ENCODE measurements at regions not wholly inside any gene's neighbourhood (a gene's known extent, or its start where the extent isn't known, plus 50 kb on each side); places are given as distances from the start of the nearest gene placed in this dataset.

- Histone ChIP-seq H3K9me3 (ENCODE audit: control insufficient read depth in 1 of 2, insufficient read depth in 1 of 2, low read depth in 1 of 2, low read length in 2 of 2) (no peaks in the 10 kb centered on the region), H3K27me3 (ENCODE audit: insufficient read depth, low read length) (no peaks in the 10 kb centered on the region), H3K27ac (ENCODE audit: low read depth, low read length) (no peak overlapping the region), H3K4me1 (ENCODE audit: control insufficient read depth in 1 of 2, insufficient read depth in 2 of 2, low read length in 2 of 2) (no peaks in the 10 kb centered on the region), H4K20me1 (ENCODE audit: insufficient read depth) (no peaks in the 10 kb centered on the region), H3K79me2 (ENCODE audit: insufficient read depth, low read length) (no peaks in the 10 kb centered on the region), H3K4me2 (ENCODE audit: low read length) (no peak overlapping the region), H3K9ac (ENCODE audit: low read length) (no peak overlapping the region), H3K4me3 (replicated peaks in 1 of 2; ENCODE audit: low read depth in 1 of 2, low read length in 2 of 2) (no peak overlapping the region), H3K9me2 (ENCODE audit: insufficient read depth) (no peaks in the 10 kb centered on the region), H3K36me3 (ENCODE audit: control insufficient read depth in 1 of 2, insufficient read depth in 2 of 2, low read length in 2 of 2) (no peaks in the 10 kb centered on the region), H2AFZ (ENCODE audit: low read depth, low read length, poor library complexity, severe bottlenecking) (no peak overlapping the region)
- intact Hi-C loops (cut with micrococcal nuclease): no loop called here
- no TSS peak for BruUV-seq (replicated peaks)
- ChIA-PET RAD21 (ENCODE audit: low non-redundant PET in 1 of 2, low total read pairs in 2 of 2, uncharacterized antibody in 2 of 2, unreplicated experiment in 2 of 2) (no interaction called here), POLR2A (no interaction called here), CTCF (no interaction called here)
- DNase-seq (ENCODE audit: low read depth, low spot score) (no peak), ATAC-seq (no peak)
- no peak for TF ChIP-seq RAD21 (IDR thresholded peaks at IDR 0.05; ENCODE audit: low read depth)
- no peak for TF ChIP-seq SP1 (IDR thresholded peaks at IDR 0.05; ENCODE audit: low read depth)
- TF ChIP-seq EZH2phosphoT487 (IDR thresholded peaks at IDR 0.05; ENCODE audit: borderline replicate concordance): no peak
- no peak for TF ChIP-seq ATF3 (IDR thresholded peaks at IDR 0.05)
- no peak for TF ChIP-seq ZNF274 (IDR thresholded peaks at IDR 0.05; ENCODE audit: low read depth, low read length)
- TF ChIP-seq ELF1 (IDR thresholded peaks at IDR 0.05; ENCODE audit: borderline replicate concordance, low read depth): no peak
- TF ChIP-seq SIN3A (IDR thresholded peaks at IDR 0.05; ENCODE audit: low read depth): no peak
- no peak for TF ChIP-seq REST (IDR thresholded peaks at IDR 0.05; ENCODE audit: low read depth)
- TF ChIP-seq YY1 (IDR thresholded peaks at IDR 0.05; ENCODE audit: extremely low read depth, insufficient replicate concordance, low read depth, low read length): no peak
- TF ChIP-seq CEBPB (IDR thresholded peaks at IDR 0.05; ENCODE audit: low read depth): no peak
- TF ChIP-seq CBX3 (IDR thresholded peaks at IDR 0.05; ENCODE audit: low read depth): no peak
These were observed 780.2 kb upstream of the SLITRK1 start for GRCh38 chr13:84662491-84662890.

Data from HCT116 (cell line).